Fibroblast of lung (primary cell): ENCODE measurements at regions not wholly inside any gene's neighbourhood (a gene's known extent, or its start where the extent isn't known, plus 50 kb on each side); places are given as distances from the start of the nearest gene placed in this dataset.

ENCODE experiments used
- CTCF ChIP-seq, 2 donors: IDR thresholded peaks in 1 of 2; conservative IDR thresholded peaks in 1 of 2; 1 replicate in 1 of 2; 2 replicates in 1 of 2; pipeline ENCODE4 v1.5.1; 2011 to 2012; ENCODE audit warnings: low read length in 2 of 2, control low read depth in 1 of 2, inconsistent platforms in 1 of 2, low read depth in 1 of 2, mild to moderate bottlenecking in 1 of 2
- EZH2 ChIP-seq: IDR thresholded peaks from 2 replicates; pipeline ENCODE4 v1.5.1; 2012; ENCODE audit warnings: low read length, control low read depth, mild to moderate bottlenecking; ENCODE audit errors: missing control alignments

GRCh38 chr11:98061858-98062257 lies 958.9 kb upstream of the CNTN5 start:
- TF ChIP-seq CTCF (conservative IDR thresholded peaks at IDR 0.05 in 1 of 2, IDR thresholded peaks at IDR 0.05 in 1 of 2; ENCODE audit: low read depth in 1 of 2, low read length in 2 of 2) (no peak), EZH2 (no peak)
